Upper lobe of left lung (tissue), 6 donors: ENCODE measurements at regions not wholly inside any gene's neighbourhood (a gene's known extent, or its start where the extent isn't known, plus 50 kb on each side); places are given as distances from the start of the nearest gene placed in this dataset.

Experiments
- ATAC-seq, 2 donors: fragments of 200-7000 bp; cut with Tn5 transposase; one replicate each; pipeline ENCODE4 v1.9.1; 2022; ENCODE audit warnings: mild to moderate bottlenecking in 2 of 2, moderate library complexity in 2 of 2; ENCODE audit not compliant: low FRiP score in 2 of 2
- DNase-seq, 2 donors: peaks; one replicate each; pipeline ENCODE4 v3.0.0-alpha.2; 2019 to 2020
- H3K27ac ChIP-seq, 4 donors: fragments of 200-600 bp; sonication (generic); one replicate each; pipeline ENCODE4 v1.5.1; 2016 to 2019
- H3K27me3 ChIP-seq, 4 donors: fragments of 200-600 bp; sonication (generic); one replicate each; pipeline ENCODE4 v1.5.1; 2017 to 2019
- H3K36me3 ChIP-seq, 4 donors: fragments of 200-600 bp; sonication (generic); one replicate each; pipeline ENCODE4 v1.5.1; 2016 to 2019
- H3K4me1 ChIP-seq, 4 donors: fragments of 200-600 bp; sonication (generic); one replicate each; pipeline ENCODE4 v1.5.1; 2018 to 2019
- H3K4me3 ChIP-seq, 4 donors: fragments of 200-600 bp; sonication (generic); one replicate each; pipeline ENCODE4 v1.5.1; 2017 to 2019; ENCODE audit warnings: mild to moderate bottlenecking in 2 of 4, moderate library complexity in 1 of 4
- H3K9me3 ChIP-seq, 4 donors: fragments of 200-600 bp; sonication (generic); one replicate each; pipeline ENCODE4 v1.5.1; 2018 to 2019
- CTCF ChIP-seq, 6 experiments: fragments of 450-650 bp in 4 of 6; fragments of 200-600 bp in 2 of 6; sonication (generic) in 2 of 6; IDR thresholded peaks; one replicate each; pipeline ENCODE4 v1.5.1; 2016 to 2019; ENCODE audit warnings: antibody characterized with exemption in 6 of 6
- EP300 ChIP-seq, 4 donors: sonication (generic); formaldehyde crosslinking; IDR thresholded peaks; one replicate each; pipeline ENCODE4 v1.5.1; 2017; ENCODE audit warnings: antibody characterized with exemption in 4 of 4, control low read depth in 2 of 4
- POLR2A ChIP-seq, 4 donors: fragments of 450-650 bp; IDR thresholded peaks; one replicate each; pipeline ENCODE4 v1.5.1; 2016 to 2017; ENCODE audit warnings: antibody characterized with exemption in 4 of 4, mild to moderate bottlenecking in 2 of 4
- POLR2AphosphoS5 ChIP-seq, 2 donors: sonication (generic); formaldehyde crosslinking; IDR thresholded peaks; one replicate each; pipeline ENCODE4 v1.5.1; 2017; ENCODE audit warnings: antibody characterized with exemption in 2 of 2
- WGBS, 2 donors: methylation state at CpG; one replicate each; pipeline ENCODE4 v1.1.5; 2017 to 2018; 5-methylcytosine and 5-hydroxymethylcytosine counted together
- donor health status: DM: no; HTN: no; CAD: no; lungs with moderate emphysema.
- donor health status: DM: no; HTN: yes; CAD: no; lungs with severe emphysema.

- no peak for DNase-seq
- Histone ChIP-seq H3K4me3 (no peak overlapping the region), H3K4me1 (no peaks in the 10 kb centered on the region), H3K27me3 (no peaks in the 10 kb centered on the region), H3K27ac (no peak overlapping the region), H3K36me3 (no peaks in the 10 kb centered on the region), H3K9me3 (no peaks in the 10 kb centered on the region)
- no peak for TF ChIP-seq CTCF (IDR thresholded peaks at IDR 0.05)
- no peak for TF ChIP-seq POLR2AphosphoS5 (IDR thresholded peaks at IDR 0.05)
- no peak for TF ChIP-seq POLR2A (IDR thresholded peaks at IDR 0.05)
- TF ChIP-seq EP300 (IDR thresholded peaks at IDR 0.05): no peak
- 57 to 65% methylated on average over 4 of the region's 4 CpGs for WGBS, 2 donors
- ATAC-seq: no peak
Measured at GRCh38 chr7:109522585-109522984, 952.9 kb downstream of the DNAJB9 start.

- DNase-seq: no peak
- H3K9me3 ChIP-seq: no peaks in the 10 kb centered on the region
- no peaks in the 10 kb centered on the region for H3K27me3 ChIP-seq
- no peak for ATAC-seq
- H3K36me3 ChIP-seq: no peaks in the 10 kb centered on the region
- TF ChIP-seq POLR2A (IDR thresholded peaks at IDR 0.05): no peak
- TF ChIP-seq POLR2AphosphoS5 (IDR thresholded peaks at IDR 0.05): no peak
- no peak overlapping the region for H3K4me3 ChIP-seq
- no peaks in the 10 kb centered on the region for H3K4me1 ChIP-seq
- no peak overlapping the region for H3K27ac ChIP-seq
Measured at GRCh38 chr7:109527833-109528232, 958.2 kb downstream of the DNAJB9 start.

DNA sequence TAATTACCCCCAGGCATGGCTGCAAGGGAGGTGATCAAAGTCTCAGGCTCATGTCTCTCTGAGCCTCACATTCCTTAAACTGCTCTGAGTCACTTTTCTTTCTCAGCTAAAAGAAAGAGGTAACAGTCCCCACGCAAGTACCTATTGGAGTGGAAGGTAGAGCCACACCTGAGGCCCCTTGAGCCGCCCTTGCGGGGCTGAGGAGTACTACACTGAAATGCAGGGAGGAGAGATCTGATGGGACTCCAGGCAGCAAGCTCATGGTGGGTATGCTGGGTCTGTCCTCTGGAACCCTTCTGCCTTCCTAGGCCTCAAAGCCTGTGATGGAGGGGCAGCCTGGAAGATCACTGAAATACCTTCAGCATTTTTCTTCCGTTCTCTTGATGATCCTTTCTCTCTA, 960.0 kb downstream of the DNAJB9 start:
- Histone ChIP-seq H3K9me3 (no peaks in the 10 kb centered on the region), H3K27me3 (no peaks in the 10 kb centered on the region), H3K4me1 (no peaks in the 10 kb centered on the region), H3K27ac (no peak overlapping the region), H3K36me3 (no peaks in the 10 kb centered on the region), H3K4me3 (no peak overlapping the region)
- 90 to 96% methylated on average over 4 of the region's 4 CpGs for WGBS, 2 donors
- no peak for DNase-seq
- TF ChIP-seq POLR2A (IDR thresholded peaks at IDR 0.05) (no peak), EP300 (IDR thresholded peaks at IDR 0.05) (no peak), CTCF (IDR thresholded peaks at IDR 0.05) (no peak), POLR2AphosphoS5 (IDR thresholded peaks at IDR 0.05) (no peak)
- no peak for ATAC-seq

DNA sequence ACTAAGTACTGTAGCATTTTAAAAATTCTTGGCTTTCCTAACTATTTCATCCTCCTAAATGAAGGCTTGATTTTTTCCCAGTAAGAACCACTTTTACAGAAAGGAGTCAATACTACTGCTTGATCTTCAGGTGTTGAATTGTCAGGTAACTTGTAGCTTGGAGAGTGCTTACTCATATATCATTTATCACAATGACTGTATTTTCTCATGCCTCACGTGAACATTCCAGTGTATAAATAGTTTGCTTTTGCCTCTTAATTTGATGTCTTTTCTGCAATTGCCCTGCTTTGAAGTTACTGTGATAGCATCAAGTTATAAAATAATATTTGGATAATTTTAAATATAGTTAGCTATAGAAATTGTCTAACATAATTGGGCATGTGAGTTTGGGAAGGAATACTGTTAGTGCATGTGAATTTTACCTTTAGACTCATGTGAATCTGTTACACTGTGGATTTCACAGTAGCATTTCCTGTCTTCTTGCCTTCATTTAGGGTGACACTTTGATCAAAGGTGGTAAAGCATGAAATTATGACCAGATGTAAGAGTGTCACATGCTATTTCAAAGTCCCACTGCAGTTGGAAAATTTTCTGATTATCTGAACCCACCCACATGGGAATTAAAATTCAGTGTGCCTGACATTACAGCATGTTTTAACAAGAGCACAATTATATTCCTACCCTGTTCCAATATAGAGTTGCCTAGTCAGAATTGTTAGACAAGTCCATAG, 962.8 kb downstream of the DNAJB9 start:
- H3K4me1 ChIP-seq: no peaks in the 10 kb centered on the region
- no peak overlapping the region for H3K27ac ChIP-seq
- no peak overlapping the region for H3K4me3 ChIP-seq
- WGBS, 2 donors: 64 to 69% methylated on average over 1 of the region's 1 CpG
- H3K36me3 ChIP-seq: no peaks in the 10 kb centered on the region
- no peak for DNase-seq
- H3K27me3 ChIP-seq: no peaks in the 10 kb centered on the region
- H3K9me3 ChIP-seq: no peaks in the 10 kb centered on the region
- TF ChIP-seq EP300 (IDR thresholded peaks at IDR 0.05) (no peak), POLR2A (IDR thresholded peaks at IDR 0.05) (no peak), CTCF (IDR thresholded peaks at IDR 0.05) (no peak), POLR2AphosphoS5 (IDR thresholded peaks at IDR 0.05) (no peak)
- no peak for ATAC-seq

DNA sequence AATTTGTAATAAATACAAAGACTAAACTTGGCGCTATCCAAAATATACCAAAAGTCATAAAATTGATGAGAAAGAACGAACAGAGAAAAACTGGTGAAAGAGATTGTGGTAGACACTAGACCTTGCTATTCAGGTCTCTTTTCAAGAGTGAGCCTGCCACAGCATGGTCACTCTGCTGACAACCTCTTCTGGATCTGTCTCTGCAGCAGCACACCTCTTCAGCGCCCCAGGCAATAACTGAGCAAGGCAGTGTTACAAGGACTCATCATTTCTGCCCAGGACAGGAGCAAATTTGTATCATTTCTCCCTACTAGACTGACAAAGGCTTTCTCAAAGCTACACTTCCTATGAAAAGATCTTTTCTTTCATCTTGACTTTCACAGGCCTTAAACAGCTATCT, 976.0 kb downstream of the DNAJB9 start:
- Histone ChIP-seq H3K4me3 (no peak overlapping the region), H3K4me1 (no peaks in the 10 kb centered on the region), H3K36me3 (no peaks in the 10 kb centered on the region), H3K9me3 (no peaks in the 10 kb centered on the region), H3K27me3 (no peaks in the 10 kb centered on the region), H3K27ac (no peak overlapping the region)
- DNase-seq: no peak
- WGBS, 2 donors: 48 to 52% methylated on average over 3 of the region's 3 CpGs
- no peak for TF ChIP-seq EP300 (IDR thresholded peaks at IDR 0.05)
- no peak for TF ChIP-seq POLR2AphosphoS5 (IDR thresholded peaks at IDR 0.05)
- TF ChIP-seq CTCF (IDR thresholded peaks at IDR 0.05): no peak
- no peak for TF ChIP-seq POLR2A (IDR thresholded peaks at IDR 0.05)
- no peak for ATAC-seq
